ENCODE measurements at regions not wholly inside any gene's neighbourhood (a gene's known extent, or its start where the extent isn't known, plus 50 kb on each side); places are given as distances from the start of the nearest gene placed in this dataset.
A peak's percentile ranks its signal among the peaks of the same experiment; 100 is the strongest.

- H3K9me3 ChIP-seq (ENCODE audit: control insufficient read depth in 1 of 2, low read length in 2 of 2), result no peaks in the 10 kb centered on the region
- no peaks in the 10 kb centered on the region for H3K27me3 ChIP-seq (ENCODE audit: low read depth, low read length)
- H3K36me3 ChIP-seq (ENCODE audit: control insufficient read depth in 1 of 2, insufficient read depth in 2 of 2, low read length in 2 of 2), result no peaks in the 10 kb centered on the region
- H3K4me1 ChIP-seq (ENCODE audit: control insufficient read depth in 1 of 2, insufficient read depth in 2 of 2, low read length in 2 of 2), result no peaks in the 10 kb centered on the region
- H3K4me3 ChIP-seq (ENCODE audit: low read depth in 1 of 2, low read length in 2 of 2), result no peak overlapping the region
- no peak overlapping the region for H3K27ac ChIP-seq (ENCODE audit: low read length)
These were observed 326.4 kb upstream of the SATB1 start for GRCh38 chr3:18751514-18751913.

- Histone ChIP-seq H3K27me3 (ENCODE audit: low read depth, low read length) (no peaks in the 10 kb centered on the region), H3K27ac (ENCODE audit: low read length) (no peak overlapping the region), H3K4me1 (ENCODE audit: control insufficient read depth in 1 of 2, insufficient read depth in 2 of 2, low read length in 2 of 2) (no peaks in the 10 kb centered on the region), H3K9me3 (ENCODE audit: control insufficient read depth in 1 of 2, low read length in 2 of 2) (no peaks in the 10 kb centered on the region), H3K36me3 (ENCODE audit: control insufficient read depth in 1 of 2, insufficient read depth in 2 of 2, low read length in 2 of 2) (no peaks in the 10 kb centered on the region), H3K4me3 (ENCODE audit: low read depth in 1 of 2, low read length in 2 of 2) (no peak overlapping the region)
These were observed 322.2 kb upstream of the SATB1 start for GRCh38 chr3:18747383-18747782.

- H3K36me3 ChIP-seq (ENCODE audit: control insufficient read depth in 1 of 2, insufficient read depth in 2 of 2, low read length in 2 of 2), result no peaks in the 10 kb centered on the region
- H3K9me3 ChIP-seq (ENCODE audit: control insufficient read depth in 1 of 2, low read length in 2 of 2), result no peaks in the 10 kb centered on the region
- no peaks in the 10 kb centered on the region for H3K4me1 ChIP-seq (ENCODE audit: control insufficient read depth in 1 of 2, insufficient read depth in 2 of 2, low read length in 2 of 2)
- no peak overlapping the region for H3K4me3 ChIP-seq (ENCODE audit: low read depth in 1 of 2, low read length in 2 of 2)
- no peak overlapping the region for H3K27ac ChIP-seq (ENCODE audit: low read length)
- no peaks in the 10 kb centered on the region for H3K27me3 ChIP-seq (ENCODE audit: low read depth, low read length)
These were observed 320.3 kb upstream of the SATB1 start for GRCh38 chr3:18745472-18745871.

GRCh38 chr3:18744472-18744871 lies 319.3 kb upstream of the SATB1 start:
- H3K4me3 ChIP-seq (ENCODE audit: low read depth in 1 of 2, low read length in 2 of 2), result no peak overlapping the region

GRCh38 chr3:18743761-18744160 lies 318.6 kb upstream of the SATB1 start:
- Histone ChIP-seq H3K36me3 (ENCODE audit: control insufficient read depth in 1 of 2, insufficient read depth in 2 of 2, low read length in 2 of 2) (no peaks in the 10 kb centered on the region), H3K27me3 (ENCODE audit: low read depth, low read length) (no peaks in the 10 kb centered on the region), H3K27ac (ENCODE audit: low read length) (no peak overlapping the region), H3K9me3 (ENCODE audit: control insufficient read depth in 1 of 2, low read length in 2 of 2) (no peaks in the 10 kb centered on the region), H3K4me1 (ENCODE audit: control insufficient read depth in 1 of 2, insufficient read depth in 2 of 2, low read length in 2 of 2) (no peaks in the 10 kb centered on the region), H3K4me3 (ENCODE audit: low read depth in 1 of 2, low read length in 2 of 2) (no peak overlapping the region)

More at GRCh38 chr3:18744472-18744871, 319.3 kb upstream of the SATB1 start:
- Histone ChIP-seq H3K36me3 (ENCODE audit: control insufficient read depth in 1 of 2, insufficient read depth in 2 of 2, low read length in 2 of 2) (no peaks in the 10 kb centered on the region), H3K27me3 (ENCODE audit: low read depth, low read length) (no peaks in the 10 kb centered on the region), H3K27ac (ENCODE audit: low read length) (no peak overlapping the region), H3K9me3 (ENCODE audit: control insufficient read depth in 1 of 2, low read length in 2 of 2) (no peaks in the 10 kb centered on the region), H3K4me1 (ENCODE audit: control insufficient read depth in 1 of 2, insufficient read depth in 2 of 2, low read length in 2 of 2) (no peaks in the 10 kb centered on the region)

GRCh38 chr3:18740631-18741583 lies 315.8 kb upstream of the SATB1 start:
- Histone ChIP-seq H3K4me3 (ENCODE audit: low read depth in 1 of 2, low read length in 2 of 2) (no peak overlapping the region), H3K4me1 (ENCODE audit: control insufficient read depth in 1 of 2, insufficient read depth in 2 of 2, low read length in 2 of 2) (no peaks in the 10 kb centered on the region), H3K36me3 (ENCODE audit: control insufficient read depth in 1 of 2, insufficient read depth in 2 of 2, low read length in 2 of 2) (no peaks in the 10 kb centered on the region), H3K27ac (ENCODE audit: low read length) (peak overlapping the region; percentile 58), H3K27me3 (ENCODE audit: low read depth, low read length) (no peaks in the 10 kb centered on the region), H3K9me3 (ENCODE audit: control insufficient read depth in 1 of 2, low read length in 2 of 2) (no peaks in the 10 kb centered on the region)

GRCh38 chr3:18739099-18739433 lies 313.9 kb upstream of the SATB1 start:
- Histone ChIP-seq H3K4me1 (ENCODE audit: control insufficient read depth in 1 of 2, insufficient read depth in 2 of 2, low read length in 2 of 2) (no peaks in the 10 kb centered on the region), H3K4me3 (ENCODE audit: low read depth in 1 of 2, low read length in 2 of 2) (no peak overlapping the region), H3K9me3 (ENCODE audit: control insufficient read depth in 1 of 2, low read length in 2 of 2) (no peaks in the 10 kb centered on the region)

GRCh38 chr3:18738393-18739098 lies 313.4 kb upstream of the SATB1 start:
- Histone ChIP-seq H3K27ac (ENCODE audit: low read length) (no peak overlapping the region), H3K36me3 (ENCODE audit: control insufficient read depth in 1 of 2, insufficient read depth in 2 of 2, low read length in 2 of 2) (no peaks in the 10 kb centered on the region), H3K9me3 (ENCODE audit: control insufficient read depth in 1 of 2, low read length in 2 of 2) (no peaks in the 10 kb centered on the region), H3K4me3 (ENCODE audit: low read depth in 1 of 2, low read length in 2 of 2) (no peak overlapping the region), H3K27me3 (ENCODE audit: low read depth, low read length) (no peaks in the 10 kb centered on the region), H3K4me1 (ENCODE audit: control insufficient read depth in 1 of 2, insufficient read depth in 2 of 2, low read length in 2 of 2) (no peaks in the 10 kb centered on the region)

More at GRCh38 chr3:18739099-18739433, 313.9 kb upstream of the SATB1 start:
- Histone ChIP-seq H3K27me3 (ENCODE audit: low read depth, low read length) (no peaks in the 10 kb centered on the region), H3K27ac (ENCODE audit: low read length) (no peak overlapping the region), H3K36me3 (ENCODE audit: control insufficient read depth in 1 of 2, insufficient read depth in 2 of 2, low read length in 2 of 2) (no peaks in the 10 kb centered on the region)

GRCh38 chr3:18735005-18735404 lies 309.9 kb upstream of the SATB1 start:
- Histone ChIP-seq H3K4me1 (ENCODE audit: control insufficient read depth in 1 of 2, insufficient read depth in 2 of 2, low read length in 2 of 2) (no peaks in the 10 kb centered on the region), H3K9me3 (ENCODE audit: control insufficient read depth in 1 of 2, low read length in 2 of 2) (no peaks in the 10 kb centered on the region), H3K27ac (ENCODE audit: low read length) (no peak overlapping the region), H3K36me3 (ENCODE audit: control insufficient read depth in 1 of 2, insufficient read depth in 2 of 2, low read length in 2 of 2) (no peaks in the 10 kb centered on the region), H3K27me3 (ENCODE audit: low read depth, low read length) (no peaks in the 10 kb centered on the region), H3K4me3 (ENCODE audit: low read depth in 1 of 2, low read length in 2 of 2) (no peak overlapping the region)

GRCh38 chr3:18734309-18734708 lies 309.2 kb upstream of the SATB1 start:
- no peaks in the 10 kb centered on the region for H3K27me3 ChIP-seq (ENCODE audit: low read depth, low read length)
- H3K36me3 ChIP-seq (ENCODE audit: control insufficient read depth in 1 of 2, insufficient read depth in 2 of 2, low read length in 2 of 2), result no peaks in the 10 kb centered on the region
- H3K4me1 ChIP-seq (ENCODE audit: control insufficient read depth in 1 of 2, insufficient read depth in 2 of 2, low read length in 2 of 2), result no peaks in the 10 kb centered on the region
- H3K27ac ChIP-seq (ENCODE audit: low read length), result no peak overlapping the region
- H3K4me3 ChIP-seq (ENCODE audit: low read depth in 1 of 2, low read length in 2 of 2), result no peak overlapping the region
- no peaks in the 10 kb centered on the region for H3K9me3 ChIP-seq (ENCODE audit: control insufficient read depth in 1 of 2, low read length in 2 of 2)

- H3K4me1 ChIP-seq (ENCODE audit: control insufficient read depth in 1 of 2, insufficient read depth in 2 of 2, low read length in 2 of 2), result no peaks in the 10 kb centered on the region
- H3K4me3 ChIP-seq (ENCODE audit: low read depth in 1 of 2, low read length in 2 of 2), result no peak overlapping the region
- no peaks in the 10 kb centered on the region for H3K27me3 ChIP-seq (ENCODE audit: low read depth, low read length)
- H3K36me3 ChIP-seq (ENCODE audit: control insufficient read depth in 1 of 2, insufficient read depth in 2 of 2, low read length in 2 of 2), result no peaks in the 10 kb centered on the region
- H3K9me3 ChIP-seq (ENCODE audit: control insufficient read depth in 1 of 2, low read length in 2 of 2), result no peaks in the 10 kb centered on the region
- no peak overlapping the region for H3K27ac ChIP-seq (ENCODE audit: low read length)
These were observed 307.3 kb upstream of the SATB1 start for GRCh38 chr3:18732474-18732873.

Data from muscle layer of duodenum (tissue), 2 donors.